AG08395 (cell line): ENCODE measurements at regions not wholly inside any gene's neighbourhood (a gene's known extent, or its start where the extent isn't known, plus 50 kb on each side); places are given as distances from the start of the nearest gene placed in this dataset.
A peak's percentile ranks its signal among the peaks of the same experiment; 100 is the strongest.

Experiments
- DNase-seq: peaks from one replicate; pipeline ENCODE4 v3.0.0; 2012; ENCODE audit warnings: mixed read lengths, low spot score

DNA sequence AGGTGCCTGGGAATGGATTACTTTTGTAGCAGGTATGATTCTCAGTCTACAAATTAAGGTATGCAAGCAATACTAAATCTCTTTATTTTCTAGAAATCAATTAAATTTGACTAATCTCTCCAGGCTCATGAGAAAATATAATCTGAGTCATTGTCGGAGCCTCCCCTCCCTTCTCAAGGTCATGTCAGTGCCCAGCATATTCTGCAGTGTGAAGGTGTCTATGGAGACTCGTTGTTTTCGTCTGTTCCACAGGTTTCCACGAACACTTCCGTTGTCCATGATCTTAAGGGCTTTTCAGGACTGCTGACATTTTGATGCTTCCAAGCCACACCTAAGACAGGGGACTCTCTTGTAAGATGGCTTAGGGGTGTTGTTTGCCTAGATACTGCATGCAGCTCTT is 56.6 kb upstream of the SCOC start:
- DNase-seq = no peak

DNA sequence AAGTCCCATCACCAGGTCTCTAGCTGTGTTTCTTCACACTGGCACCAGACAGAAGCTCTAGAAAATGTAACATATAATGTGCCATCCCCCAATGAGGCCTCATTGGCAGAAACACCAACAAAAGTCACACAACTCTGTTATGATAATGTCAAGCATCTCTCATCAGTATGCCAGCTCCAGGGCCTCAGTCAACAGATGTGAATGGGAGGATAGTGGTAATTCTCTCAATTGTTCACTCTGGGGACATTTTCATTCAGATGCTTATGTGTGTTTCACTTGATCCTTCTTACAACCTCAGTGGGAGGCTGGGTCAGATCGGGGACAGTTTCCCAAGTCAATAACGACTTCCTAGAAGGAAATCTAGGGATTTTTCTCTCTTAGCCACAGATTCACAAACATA is 57.5 kb upstream of the SCOC start:
- DNase-seq = no peak

DNA sequence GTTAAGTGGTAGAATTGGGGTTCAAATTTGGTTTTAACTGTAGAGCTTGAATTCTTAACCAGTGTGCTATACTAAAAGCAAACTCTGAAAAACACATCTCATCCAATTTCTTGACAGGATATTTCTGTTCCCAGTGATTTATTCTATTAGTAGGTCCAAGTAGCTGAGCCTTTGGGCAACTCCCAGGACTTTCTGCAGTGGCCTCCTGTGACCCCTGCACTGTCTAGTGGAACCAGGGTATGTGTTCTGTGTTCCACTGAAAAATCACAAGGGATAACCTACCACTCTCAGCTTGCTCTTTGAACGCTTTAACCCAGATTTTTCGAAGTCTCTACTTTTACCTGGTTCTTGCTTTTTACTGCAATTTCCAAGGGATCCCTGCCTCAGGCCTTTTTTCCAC is 58.0 kb upstream of the SCOC start:
- DNase-seq = no peak

DNA sequence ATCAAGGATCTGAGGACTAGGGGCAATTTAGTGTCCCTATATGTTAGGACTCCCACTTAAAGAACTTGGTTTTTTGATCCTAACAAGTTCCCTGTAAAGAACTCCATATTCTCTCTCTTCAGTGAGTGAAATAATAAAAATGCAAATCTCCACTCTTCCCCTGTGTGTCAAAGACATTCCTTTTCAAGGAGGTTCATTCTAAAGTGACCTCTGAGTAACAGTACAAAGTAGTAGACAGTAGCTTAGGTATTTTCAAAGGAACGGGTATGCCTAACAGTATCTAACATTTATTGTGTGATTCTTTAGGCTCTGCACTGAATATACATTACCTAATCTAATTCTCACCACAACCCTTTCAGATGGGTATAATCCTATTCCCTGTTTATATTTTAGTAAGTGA is 58.4 kb upstream of the SCOC start:
- no peak for DNase-seq

DNA sequence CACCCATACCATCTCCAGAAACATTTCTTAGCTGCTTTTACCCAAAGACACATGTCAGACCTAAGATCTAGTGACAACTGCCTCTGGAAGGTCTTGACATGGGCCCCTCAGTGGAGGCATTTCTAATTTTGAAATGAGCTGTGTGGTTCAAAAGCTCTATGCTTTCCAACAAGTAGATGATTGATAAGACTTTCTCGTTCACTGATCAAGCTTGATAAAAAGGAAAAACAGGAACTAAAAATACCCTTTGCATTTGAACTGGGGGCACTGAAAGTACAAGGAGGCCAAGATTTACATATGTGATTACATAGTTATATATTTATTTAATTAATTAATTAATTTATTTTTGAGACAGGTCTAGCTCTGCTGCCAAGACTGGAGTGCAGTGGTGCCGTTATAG is 61.3 kb upstream of the SCOC start:
- DNase-seq = no peak

DNA sequence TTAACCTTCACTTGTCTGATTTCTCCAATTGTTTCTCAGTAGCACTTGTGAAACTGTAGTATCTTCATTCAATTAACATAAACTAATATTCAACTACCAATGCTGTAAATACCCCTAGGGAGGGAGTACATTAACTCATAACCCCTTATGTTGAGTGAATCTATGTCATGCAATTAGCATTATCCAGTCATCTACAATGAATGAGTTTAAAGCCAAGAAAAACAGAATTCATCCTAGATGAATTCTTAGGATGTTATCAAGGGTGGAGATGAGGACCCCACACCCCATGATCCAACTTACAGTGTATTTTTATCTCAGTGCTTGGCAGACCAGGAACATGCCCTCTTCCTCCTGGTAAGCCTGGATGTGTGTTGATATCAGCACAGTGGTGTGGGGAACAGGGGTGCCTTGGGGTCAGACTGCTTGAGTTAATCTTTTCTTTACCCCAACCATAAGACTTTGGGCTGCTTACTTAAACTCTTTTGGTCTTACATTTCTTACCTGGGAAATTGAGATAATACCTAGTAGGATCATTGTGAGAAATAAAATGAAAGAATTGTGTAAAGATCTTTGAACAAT is 62.1 kb upstream of the SCOC start:
- DNase-seq = no peak

DNA sequence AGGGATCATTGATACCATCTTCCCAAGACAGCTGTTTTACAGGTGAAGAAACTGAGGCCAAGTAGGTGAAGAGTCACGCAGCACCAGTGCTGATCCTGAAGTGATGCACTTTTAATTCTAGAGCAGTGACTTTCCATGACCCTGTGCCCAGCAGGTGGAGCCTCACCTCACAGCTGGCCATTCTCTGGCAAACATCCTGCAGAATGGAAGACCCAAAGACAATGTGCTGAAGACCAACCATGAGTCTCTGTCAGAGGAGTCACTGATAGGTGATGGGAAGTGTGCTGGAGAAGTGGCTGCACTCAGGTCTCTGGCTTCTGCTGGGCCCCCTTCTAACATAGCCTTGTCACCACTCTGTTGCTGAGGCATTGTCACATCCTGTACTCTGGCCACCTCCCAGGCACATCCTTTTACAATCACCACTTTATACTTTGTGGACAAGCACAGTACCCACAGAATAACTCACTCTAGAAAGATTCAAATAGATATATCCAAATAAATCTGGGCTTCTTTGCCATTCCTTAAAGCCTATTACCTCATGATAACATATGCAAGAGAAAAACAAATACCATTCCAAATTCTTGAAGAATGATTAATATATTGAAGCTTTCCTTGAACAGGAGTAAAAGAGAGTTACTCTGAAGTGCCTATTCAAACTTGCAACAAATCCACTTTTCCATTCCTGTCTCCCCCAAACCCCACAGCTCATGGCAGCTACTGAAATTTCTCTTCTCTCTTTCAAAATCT is 64.1 kb upstream of the SCOC start:
- DNase-seq = peak; percentile 50

DNA sequence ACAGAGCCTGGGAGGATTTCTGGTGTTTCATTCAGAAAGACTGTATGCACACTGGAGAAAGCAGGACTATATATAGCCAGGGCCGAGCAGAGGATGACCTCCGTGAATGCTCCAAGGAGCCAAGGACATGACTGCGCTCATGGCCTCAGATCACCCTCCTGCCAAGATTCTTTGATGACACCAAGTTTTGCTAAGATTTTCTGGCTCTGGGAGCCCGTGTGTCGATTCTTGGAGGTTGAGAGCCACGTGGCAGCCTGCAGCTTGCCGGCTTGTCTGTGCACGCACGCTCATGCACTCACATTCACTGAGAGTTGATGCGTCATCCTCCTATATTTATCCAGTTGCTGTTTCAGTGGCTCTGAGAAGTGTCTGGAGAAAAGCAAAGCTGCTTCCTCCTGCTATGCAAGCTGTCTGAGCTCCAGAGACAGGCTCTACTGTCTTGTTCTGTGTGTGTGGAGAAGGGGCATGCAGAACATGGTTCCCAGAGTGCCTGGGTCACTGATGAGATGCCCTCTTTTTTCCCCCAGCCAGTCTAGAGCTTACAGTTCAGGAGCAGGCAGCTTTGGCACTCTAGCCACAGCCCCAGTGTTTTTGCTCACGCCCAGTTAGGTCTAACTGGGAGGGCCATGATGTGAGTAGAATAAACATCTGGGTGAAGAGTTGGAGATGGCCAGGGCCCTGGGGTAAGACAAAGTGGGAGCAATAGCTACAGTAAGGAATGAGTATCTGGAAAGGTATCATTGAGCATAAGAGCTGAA is 64.9 kb upstream of the SCOC start:
- DNase-seq = peak; percentile 77

DNA sequence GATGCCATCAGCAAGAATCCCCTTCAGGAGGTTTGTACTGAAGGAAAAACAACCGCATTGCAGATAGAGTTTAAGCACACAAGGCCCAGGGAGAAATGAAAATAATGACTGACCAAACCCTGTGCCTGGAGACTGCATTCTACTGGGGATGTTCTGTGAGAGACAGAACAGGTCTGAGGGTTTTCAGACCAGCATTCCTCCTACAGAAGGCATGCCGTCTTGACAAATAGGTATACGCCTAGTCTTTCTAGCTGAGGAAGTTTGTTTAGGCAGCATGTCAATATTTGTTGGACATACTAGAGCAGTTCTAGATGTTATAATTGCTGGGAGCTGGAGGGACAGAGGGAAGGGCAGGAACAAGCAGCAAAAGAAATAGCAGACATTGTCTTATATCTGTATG is 68.4 kb upstream of the SCOC start:
- DNase-seq = no peak

DNA sequence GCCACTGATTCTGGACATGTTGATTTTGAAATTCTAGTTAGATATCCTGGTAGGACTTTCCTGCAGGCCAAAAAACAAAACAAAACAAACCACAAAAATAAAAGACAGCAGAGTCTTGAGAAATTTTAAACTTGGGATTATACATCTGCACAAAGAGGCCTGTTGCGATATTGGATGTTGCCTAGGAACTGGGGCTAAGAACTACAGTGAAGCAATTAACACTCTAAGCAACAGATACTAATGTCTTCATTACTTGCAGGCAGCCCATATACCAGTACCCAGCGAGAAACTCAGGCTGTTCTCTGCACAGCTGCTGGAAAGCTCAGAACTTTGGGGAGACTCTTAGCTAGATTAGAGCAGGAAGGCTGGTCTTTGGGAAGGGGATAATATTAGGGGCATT is 69.1 kb upstream of the SCOC start:
- DNase-seq = no peak

DNA sequence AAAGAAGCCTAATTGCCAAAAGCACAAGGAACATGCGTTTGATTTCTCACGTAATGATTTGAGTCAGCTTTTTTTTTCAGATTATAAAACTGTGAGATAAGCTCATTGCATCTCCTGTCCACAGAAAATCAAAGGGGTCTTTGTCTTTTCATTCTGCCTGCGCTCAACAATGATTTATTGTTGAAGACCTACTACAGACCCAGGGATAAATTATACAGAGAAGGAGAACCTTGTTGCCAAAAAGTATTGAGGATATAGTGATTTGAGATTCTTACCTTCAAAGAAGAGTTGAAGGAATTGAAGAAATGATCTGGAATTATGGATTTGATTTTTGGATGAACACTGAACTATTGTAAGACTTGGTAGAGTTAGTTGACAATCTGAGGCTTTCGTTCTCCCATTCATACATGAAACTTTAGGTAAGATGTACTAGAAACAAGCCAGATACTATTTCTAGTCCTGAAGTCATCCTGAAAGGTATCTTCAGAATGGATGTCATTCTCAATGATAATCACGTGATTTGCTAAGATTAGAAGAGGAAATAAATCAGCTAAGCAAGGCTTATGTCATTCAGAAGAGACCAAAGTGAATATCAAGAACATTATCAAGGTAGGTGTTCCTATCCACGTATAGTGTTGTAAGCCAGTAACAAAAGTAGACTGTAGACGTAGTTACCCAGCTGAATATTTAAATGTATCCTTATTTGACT is 71.1 kb upstream of the SCOC start:
- no peak for DNase-seq

DNA sequence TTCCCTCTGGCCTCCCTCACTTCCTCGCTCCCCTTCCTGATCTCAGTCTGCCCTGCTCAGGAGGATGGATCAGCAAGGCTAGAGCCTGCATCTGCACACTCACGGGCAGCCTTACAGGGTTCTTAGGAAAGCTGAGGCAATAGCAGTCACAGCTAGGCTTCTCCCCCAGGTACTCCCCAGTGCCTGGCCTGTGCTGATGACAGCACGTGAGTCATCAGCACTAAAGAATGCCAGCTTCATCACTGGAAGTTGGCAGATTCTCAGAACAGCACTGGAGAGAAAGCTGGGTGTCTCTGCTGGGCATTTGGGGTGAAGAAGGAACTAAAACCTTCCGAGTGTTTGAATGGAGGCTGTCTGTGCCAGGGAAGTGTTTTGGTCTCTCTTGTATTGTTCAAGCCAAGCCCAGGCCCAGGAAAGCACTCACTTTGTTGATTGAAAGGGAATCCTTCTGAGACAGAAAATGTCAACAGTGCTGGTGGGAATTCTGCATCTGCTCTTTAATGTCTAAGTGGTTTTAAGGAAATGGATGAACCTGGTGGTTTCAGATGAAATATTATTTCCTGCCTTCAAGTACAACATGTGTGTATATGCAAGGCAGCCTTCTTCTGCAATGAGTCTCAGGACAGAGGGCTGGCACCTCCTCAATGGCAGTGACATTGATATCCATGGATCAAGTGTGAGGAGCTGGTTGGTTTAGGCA is 73.0 kb upstream of the SCOC start:
- peak; percentile 58 for DNase-seq

DNA sequence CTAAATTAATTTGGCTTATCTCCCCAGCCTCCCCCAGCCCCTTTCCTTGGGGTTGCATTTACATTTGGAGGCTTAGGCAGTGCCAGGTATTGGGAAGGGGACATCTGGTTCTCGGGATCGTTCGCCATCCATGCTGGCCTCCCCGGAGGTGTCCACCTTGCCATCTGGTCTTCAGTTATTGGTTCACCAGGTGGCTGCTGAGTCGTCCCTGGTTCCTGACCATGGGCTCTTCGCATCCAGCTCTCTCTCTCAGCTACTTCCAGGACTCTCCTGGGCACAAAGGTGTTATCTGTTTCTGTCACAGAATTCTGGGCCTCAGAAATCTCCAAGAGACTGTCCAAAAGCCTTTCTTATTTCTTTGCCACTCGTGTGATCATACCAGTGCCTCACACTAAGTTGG is 75.4 kb upstream of the SCOC start:
- no peak for DNase-seq

DNA sequence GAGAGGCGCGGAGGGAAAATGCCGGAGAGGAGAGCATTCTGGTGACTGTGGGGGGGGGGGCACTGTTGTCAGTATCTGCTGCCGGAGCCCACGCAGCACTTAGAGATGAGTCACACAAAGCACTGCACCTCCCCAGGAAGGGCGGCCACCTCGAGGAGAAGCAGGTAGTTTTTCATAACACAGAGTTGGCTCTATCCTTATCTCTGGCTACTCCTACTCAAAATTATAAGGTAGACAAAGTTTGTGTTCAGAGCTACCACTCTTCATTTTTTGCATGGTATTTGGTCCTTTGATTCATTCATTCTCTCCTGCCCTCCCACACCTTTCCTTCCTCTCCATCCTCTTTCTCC is 76.2 kb upstream of the SCOC start:
- no peak for DNase-seq

DNA sequence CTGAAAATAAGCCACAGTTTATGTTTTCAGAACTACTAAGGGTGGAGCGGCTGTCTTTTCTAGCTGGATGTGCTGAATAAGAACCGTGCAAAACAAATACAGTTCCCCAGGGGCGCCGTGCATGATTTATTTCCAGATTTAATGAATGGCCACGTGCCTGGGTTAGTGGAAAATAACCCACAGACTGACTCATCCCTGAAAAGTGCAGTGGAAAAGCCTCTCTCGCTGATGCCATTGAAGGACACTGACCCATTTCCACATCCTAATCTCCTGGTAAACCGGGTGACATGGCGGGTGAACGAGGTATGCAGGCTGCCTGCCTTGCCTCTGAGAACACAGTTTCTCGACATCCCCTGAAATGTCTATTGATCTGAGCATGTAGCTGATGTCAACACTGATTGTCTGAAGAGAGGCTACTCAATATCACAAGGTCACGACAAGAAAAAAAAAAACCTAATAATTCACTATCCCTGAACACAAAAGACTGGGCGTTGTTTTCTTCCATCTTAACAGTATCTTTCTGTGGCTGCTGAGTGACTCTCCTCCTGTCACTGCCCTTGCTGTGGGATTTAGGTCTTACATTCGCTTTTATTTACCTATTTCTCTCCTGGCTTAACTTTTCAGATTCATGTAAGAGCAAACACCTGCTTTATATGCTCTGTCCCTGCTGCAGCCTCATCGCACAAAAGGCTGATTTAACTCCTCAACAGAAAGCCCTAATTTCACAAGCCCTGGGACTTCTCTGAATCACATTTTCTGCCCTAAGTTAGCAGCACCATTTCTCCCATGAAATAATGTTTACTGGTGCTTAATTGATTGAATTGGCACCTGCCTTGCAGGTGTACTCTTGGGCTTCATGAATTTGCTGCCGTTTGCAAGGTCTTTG is 76.9 kb upstream of the SCOC start:
- peak; percentile 92 for DNase-seq

DNA sequence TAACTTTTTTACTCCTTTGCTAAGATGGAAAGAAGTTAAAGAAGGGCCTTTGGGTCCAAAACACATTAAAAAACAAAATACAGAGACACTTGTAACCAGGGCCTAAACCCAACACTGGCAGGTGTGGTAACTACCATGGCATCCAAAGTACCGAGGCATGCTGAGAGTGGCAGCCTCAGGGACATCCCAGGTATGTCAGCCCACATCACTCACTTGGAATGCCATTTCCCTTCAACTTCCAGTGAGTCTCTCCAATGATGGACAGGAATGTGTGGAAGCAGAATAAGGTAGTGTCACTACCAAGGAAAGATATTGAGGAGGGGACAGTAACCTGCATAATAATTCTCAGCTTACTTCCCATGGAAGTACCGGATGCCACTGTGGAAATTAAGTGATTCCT is 79.5 kb upstream of the SCOC start:
- no peak for DNase-seq

DNA sequence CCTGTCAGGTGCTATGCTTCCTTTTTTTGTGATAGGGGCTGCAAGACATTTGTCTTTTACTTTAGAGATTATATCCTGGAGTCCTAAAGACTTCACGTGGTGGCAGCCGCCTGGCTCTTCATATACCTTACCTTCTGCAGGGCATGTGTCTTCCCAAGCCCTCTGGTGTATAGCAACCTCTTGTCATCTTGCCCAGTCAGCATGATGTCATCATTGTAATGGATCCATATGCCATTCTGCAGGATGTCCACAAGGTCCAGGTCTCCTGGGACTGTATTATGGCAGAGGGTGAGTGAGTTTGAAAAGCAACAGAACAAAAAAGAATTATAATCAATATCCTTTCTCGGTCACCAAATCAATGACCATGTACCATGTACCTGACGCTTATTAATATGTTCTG is 82.2 kb upstream of the SCOC start:
- no peak for DNase-seq

DNA sequence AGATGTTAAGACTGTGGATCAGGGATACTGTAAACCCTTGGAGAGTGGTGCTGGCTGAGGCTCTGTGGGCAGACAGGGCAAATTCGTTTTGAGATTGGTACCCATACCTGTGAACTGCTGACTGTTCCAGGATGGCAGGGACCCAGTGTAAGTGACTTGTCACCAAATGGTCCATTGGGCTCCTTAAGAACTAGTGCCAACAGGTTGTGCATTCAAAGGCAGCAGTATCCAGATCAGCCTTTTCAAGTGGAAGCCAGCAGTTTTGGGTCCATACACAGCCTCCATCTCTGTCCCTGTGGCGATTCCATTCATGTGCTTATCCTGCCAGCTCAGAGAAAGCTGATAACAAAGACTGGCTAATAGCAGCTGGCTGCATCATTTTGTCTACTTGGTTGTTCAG is 84.0 kb upstream of the SCOC start:
- DNase-seq = no peak

DNA sequence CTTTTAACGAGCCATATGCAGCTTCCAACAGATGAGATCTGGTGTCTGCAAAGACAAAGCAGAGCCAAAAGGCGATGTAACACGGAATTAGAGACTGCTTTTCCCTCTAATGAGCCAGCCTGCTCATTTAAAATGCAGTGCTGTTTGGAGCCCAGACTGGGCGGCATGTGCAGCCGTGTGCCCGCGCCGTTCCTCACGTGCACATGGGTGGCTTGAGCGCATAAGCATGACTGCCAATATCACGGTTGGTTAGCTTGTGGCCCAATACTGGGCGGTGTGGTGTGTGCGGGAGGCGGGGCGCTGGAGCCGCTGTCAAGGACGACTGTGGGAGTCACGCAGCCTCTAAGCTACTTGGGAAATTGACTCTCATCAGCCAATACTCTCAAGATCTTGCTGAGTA is 87.0 kb upstream of the SCOC start:
- DNase-seq = peak; percentile 62

DNA sequence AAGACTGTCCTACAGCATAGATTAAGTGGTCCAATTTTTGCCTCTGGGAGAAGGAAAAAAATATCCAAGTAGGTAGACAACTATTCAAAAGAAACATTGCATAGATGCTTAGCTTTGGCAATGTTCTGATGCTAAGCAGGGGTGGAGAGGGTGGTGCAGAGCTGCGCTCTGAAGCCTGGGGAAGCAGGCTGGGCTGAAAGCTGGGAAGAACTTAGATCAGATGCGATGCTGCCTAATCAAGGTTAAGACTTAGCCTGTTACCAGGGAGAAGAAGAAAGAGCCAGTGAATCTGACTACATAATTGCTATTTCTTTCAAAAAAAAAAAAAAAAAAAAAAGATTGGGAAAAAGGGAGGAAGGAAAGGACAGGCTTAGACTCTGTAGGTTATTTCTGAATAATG is 89.0 kb upstream of the SCOC start:
- DNase-seq = no peak

DNA sequence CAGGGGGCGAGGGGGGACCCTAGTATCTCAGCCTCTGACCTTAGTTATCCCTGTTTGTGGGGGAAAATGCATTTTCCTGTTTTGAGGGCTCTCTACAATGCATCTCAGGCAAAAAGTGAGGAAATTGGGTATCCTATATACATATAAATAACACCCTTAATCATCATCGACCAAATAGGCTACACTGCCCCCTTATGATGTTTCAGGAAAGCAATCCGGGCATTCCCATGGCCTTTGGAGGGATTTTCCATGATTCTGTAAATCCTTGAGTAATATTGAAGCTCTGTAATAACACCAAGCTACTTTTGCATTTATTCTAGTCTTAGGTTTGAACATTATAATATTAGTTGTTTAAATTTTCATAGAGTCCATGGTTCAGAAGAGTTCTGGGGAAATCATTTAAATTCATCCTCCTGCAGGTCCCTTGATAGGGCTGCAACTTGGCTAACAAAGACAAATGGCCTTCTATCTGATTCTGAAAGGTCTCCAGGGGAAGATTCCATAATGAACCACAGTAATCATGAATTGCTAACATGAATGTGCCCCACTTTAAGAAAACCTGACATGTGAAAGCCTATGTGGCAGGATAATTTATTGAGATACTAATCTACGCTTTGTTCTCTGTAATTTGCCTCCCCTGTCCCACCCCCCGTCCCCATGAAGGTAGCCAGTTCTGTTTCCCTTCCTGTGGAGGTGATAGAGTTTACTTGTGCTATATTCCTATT is 91.5 kb upstream of the SCOC start:
- no peak for DNase-seq
